ENCODE measurements at regions not wholly inside any gene's neighbourhood (a gene's known extent, or its start where the extent isn't known, plus 50 kb on each side); places are given as distances from the start of the nearest gene placed in this dataset.
"Not testable (repeated sequence)": the region's sequence is repeated elsewhere in the genome, so short reads cannot be mapped to it uniquely, and the experiment has no call there.

DNA sequence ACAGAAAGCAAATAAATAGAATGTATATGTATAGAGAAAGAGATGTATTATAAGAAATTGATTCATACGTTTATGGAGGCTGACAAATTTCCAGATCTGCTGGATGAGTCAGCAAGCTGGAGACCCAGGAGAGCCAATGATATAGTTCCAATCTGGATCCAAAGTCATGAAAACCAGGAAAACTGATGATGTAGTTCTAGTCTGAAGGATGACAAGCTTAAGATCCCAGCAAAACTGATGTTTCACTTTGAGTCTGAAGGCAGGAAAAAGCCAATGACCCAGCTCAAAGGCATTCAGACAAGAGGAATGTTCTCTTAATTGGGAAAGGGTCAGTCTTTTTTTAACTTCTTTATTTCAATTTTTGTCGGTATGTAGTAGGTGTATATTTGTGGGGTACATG lies 102.6 kb downstream of the LHFPL1 start:
- no peak for DNase-seq

DNA sequence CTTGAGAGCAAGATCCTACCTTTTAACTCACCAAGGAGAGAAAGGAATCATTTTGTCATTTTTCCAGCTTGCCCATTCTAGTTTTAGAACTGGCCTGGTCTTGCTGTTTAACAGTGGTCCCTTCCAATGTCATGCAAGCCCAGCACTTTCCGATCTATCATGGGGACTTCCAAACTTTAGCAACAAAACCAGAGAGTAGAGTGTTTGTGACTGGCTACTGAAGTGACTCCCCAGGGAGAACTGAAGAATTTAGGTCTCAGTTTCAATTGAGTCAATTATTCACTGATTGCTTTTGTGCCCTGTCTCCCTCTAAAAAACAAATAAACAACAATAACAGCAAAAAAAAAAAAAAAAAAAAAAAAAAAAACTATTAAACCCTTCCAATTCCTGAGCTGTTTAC lies 108.3 kb downstream of the LHFPL1 start:
- no peak for DNase-seq

DNA sequence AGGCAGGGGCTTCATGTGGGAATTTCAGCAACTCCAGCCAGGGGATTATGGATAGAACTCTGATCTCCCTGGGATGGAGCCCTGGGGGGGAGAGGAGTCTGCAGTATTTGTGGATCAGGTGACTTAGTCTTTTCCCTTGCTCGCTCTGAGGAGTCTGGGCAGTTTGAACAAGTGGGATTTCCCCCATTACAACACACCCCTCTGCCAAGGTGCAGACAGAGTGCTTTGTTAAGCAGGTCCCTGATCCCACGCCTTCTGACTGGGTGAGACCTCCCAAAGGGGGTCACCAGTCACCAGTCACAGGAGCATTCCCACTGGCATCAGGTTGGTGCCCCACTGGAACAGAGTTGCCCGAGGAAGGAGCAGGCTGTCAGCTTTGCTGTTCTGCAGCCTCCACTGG lies 123.9 kb downstream of the LHFPL1 start:
- DNase-seq, result no peak

DNA sequence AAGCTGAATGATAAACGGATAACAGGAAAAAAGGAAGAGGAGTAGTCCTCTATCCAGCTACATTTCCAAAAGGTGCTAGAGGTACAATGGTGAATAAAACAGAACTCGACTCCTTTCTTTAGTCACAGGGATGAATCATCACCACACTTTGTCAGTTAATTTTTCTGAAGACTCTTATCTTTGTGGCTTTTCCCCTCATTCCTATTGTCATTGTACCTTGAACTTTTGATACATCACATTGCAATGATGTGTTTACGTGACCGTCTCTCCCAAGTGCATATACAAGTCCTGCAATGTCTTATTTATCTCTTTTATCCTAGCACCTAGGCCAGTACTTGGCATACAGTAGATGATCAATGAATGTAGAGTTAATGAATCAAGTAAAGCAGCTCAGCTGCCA lies 134.7 kb downstream of the LHFPL1 start:
- no peak for DNase-seq

DNA sequence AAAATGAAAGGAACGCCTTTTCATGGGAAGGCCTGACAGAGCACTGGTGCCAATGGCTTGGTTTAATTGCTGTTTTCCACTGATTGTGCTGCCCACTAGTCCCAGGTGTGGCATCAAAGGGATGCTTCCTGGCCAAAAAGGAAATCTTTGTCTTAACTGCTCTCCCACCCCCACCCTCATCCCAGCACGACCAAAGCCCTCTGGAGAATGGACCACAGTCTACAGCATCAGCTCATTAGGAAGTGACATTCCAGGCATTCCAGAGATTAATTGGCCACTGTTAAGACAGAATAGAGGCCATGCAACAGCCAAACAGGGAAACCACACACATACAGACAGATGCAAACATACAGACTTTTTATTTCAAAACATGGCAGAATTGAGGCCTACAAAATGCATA lies 143.2 kb downstream of the LHFPL1 start:
- DNase-seq, result no peak

DNA sequence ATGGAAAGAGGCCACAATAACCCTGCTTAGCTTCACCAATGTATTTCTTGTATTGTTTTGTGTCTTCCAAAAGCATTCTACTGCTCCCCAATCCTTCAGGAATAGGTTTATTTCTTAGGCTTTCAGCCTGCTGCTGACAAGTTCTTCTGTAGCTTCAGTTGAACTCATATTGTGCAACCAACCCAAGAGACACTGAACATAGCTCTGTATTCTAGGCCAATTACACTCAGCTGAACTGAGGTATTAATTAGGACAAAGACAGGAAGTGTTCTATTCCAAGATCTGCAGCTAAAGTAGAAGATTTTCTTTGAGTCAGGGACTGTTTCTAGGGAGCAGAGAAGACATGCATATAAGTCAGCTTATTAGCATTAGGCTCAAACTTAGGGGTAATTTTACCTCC lies 151.8 kb downstream of the LHFPL1 start:
- no peak for DNase-seq

DNA sequence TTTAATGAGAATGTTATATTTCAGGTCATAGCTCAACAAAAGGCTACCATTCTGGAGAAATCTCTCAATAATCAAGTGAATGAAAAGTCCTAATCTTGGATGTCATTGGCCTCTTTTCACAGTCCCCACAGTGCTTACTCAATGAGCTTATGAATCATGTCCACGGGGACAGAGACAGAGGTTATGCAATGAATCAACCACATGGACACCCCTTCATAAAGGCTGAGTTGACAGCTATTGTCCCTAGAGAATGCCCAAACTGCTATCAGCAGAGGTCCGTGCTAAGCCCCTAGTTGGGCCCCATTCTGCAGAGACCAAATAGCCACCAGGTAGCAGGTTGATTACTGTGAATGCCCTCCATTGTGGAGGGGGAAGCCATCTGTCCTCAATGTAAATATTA lies 158.1 kb downstream of the LHFPL1 start:
- DNase-seq, result no peak

GRCh38 chrX:112520124-112520523 lies 159.6 kb downstream of the LHFPL1 start:
- DNase-seq, result no peak

DNA sequence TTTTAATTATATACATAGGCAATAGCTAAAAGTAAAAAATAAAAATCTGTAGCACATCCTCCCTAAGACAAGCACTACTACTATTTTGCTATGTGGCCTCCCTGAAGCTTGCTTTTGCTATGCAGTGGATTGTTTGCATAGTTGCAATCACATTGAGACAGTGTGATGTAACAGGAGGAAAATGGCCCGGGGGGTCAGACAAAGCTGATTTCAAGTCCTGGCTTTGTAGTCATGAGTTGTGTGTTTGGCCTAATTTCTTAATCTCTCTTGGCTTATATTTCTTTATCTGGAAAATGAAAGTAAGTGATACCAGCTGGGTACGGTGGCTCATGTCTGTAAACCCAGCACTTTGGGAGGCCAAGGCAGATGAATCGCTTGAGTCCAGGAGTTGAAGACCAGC lies 166.6 kb downstream of the LHFPL1 start:
- no peak for DNase-seq

GRCh38 chrX:112512509-112512908 lies 167.2 kb downstream of the LHFPL1 start:
- DNase-seq, result no peak

DNA sequence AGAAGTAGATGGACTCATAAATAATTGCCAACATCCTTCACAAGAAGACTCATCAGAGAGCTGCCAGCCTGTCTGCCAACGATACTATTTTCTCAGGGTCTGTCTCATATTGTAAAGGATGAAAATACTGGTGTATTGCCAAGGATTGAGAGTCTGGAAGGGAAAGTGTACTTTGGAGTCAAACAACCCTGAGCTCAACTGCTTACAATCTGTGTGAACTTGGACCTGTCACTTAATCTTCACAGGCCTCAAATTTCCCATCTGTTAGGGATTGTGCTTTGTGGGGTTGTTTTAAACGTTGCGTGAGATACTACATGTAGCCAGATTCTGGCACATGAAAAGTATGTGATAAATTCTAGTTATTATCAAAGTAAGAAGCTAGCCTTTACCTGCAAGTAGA lies 169.1 kb downstream of the LHFPL1 start:
- DNase-seq, result no peak

DNA sequence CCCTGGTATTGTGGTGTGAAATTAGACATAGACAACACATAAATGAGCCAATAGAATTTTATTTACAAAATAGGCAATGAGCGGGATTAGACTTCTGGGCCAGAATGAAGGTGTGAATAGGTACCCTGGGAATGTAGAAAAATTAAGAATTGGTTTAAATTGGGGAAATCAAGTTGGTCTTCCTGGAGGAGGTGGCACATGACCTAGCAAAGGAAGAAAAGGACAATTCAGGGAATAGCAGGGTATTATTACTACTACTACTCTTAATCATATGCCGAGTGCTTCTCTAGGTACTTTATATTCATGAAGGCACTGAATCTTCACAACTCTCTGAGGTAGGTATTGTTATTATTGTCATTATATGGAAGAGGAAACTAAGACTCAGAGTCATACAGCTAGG lies 202.1 kb downstream of the LHFPL1 start:
- DNase-seq, result no peak

DNA sequence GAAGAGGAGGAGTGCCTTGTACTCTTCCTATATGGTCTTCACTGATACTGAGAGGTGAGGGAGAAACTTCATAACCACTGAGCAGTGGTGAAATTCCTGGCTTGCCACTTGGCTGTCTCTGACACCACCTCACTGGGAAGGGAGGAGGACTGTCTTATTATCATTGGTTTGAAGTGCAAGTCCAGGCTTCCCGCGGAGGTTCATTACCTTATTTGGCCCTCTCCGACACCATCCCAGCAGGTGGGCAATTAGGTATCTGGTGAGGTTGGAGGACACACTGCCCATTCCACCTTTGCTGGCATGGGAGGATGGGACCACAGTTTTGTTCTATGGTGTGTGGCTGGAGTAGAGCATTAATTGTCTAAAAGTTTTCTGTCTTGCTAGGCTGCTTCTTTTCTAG lies 206.1 kb downstream of the LHFPL1 start:
- no peak for DNase-seq

DNA sequence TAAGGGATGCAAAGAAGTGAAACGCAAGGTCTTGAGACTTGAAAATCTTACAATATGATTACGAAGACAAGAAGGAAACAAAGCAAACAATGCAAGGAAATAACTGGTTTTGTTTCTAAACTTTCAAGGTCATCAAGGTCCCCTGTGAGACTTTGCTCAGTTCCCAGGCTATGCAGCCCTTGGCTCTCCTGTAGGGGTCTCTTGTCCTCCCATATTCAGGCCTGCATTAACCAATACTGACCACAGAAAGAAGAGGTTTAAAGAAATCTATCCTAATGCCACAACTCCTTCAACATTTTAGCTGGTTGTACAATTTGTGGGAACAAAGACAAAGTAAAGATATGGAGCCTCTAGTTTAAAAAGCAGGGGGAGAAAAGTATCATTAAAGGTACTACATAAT lies 209.2 kb downstream of the LHFPL1 start:
- DNase-seq, result no peak

GRCh38 chrX:112461949-112462450 lies 217.7 kb downstream of the LHFPL1 start:
- DNase-seq, result not testable (repeated sequence)

DNA sequence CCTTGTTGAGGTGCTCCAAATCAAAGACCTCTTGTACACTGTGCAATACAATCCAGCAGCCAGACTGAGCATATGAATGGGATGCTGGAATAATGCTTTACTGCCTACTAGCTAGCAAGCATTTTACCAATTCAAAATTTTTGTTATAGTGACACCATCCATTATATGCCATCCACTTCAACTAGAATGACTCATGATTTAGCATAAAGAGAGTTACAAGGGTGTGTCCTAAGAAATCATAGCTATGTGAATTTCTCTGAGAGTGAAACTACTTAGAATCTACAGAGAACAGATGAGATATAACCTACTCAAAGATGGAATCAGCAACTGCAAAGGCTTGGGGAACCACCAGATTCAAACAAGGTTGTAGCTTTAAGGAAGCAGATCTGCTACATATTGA lies 221.9 kb downstream of the LHFPL1 start:
- DNase-seq, result no peak

DNA sequence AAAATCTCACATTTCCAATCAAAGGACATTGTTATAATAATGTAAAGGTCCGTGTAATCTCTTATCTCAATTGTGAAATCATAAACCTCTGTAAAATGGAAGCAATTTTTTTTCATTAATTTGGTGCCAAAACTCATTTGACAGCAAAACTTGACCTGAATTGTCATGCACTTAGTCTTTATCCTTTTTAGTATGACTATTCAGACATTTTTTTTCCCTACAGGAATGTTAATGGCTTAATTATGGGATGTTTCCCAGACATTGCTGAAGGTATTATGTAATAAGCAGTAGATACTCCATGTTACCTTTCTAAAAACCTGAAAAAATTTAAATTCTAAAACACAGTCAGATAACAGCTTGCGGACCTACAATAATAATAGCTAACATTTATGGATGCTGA lies 228.9 kb downstream of the LHFPL1 start:
- DNase-seq, result no peak

GRCh38 chrX:112440277-112440676 lies 239.5 kb downstream of the LHFPL1 start:
- DNase-seq, result no peak

GRCh38 chrX:112424166-112424565 lies 255.6 kb downstream of the LHFPL1 start:
- no peak for DNase-seq

DNA sequence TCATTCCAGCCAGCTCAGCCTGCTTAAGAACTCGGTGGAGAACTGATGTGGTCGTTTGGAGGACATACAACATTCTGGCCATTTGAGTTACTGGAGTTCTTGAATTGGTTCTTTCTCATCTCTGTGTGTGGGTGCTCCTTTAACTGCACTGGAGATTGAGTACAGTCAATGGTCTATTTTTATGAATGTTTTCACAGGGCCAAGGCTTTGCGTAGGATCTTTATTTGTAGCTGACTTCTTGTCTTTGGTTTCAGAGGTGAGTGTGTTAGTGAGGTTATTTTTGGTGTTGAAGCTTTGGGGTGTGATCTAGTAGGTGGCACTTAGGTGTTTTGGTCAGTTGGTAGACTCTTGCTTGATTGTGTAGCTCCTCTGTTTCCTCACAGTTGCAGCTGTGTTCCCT lies 288.4 kb downstream of the LHFPL1 start:
- DNase-seq, result no peak

- peak in 3 of 58 donors; percentile 0 to 1 (median 0) for DNase-seq
Measured at GRCh38 chrX:112381649-112382298, 298.0 kb downstream of the LHFPL1 start.

DNA sequence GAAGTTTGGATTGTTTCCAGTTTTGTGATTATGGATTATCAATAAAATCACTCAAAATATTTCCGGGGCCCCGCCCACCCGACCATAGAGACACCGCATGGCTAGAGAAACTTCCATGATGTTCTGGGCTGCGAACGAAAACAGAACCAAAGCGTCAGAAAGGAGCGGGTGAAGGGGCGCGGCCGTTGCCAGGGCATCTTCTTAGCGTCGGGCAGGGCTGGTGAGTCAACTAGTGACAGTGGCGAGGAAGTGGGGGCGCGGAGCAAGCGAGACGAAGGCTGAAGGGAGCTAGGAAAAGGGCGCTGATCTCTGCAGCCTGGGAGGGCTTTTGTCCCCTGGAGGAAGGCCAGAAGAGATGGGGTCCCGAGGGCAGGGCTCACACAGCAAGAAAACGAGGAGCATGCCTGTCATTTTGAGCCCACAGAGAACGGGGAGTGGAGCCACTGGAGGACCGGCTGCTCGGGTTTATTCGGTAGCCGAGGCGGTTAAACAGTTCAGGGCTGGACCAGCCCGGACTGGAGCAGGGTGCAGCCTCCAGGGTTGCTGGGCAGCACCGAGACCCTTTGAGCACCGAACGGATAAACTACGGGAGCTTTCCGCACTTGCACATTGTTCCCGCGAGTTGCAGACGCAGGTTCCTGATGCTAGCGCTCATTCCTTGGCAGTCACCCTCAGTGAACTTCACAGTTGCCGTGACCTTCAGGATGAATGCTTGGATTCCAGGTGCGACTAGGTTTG lies 298.1 kb upstream of the TRPC5 start:
- no peak for DNase-seq

GRCh38 chrX:112377481-112377880 lies 294.9 kb upstream of the TRPC5 start:
- no peak for DNase-seq

All from anterior cingulate cortex (tissue), 58 donors.